ENCODE measurements at regions not wholly inside any gene's neighbourhood (a gene's known extent, or its start where the extent isn't known, plus 50 kb on each side); places are given as distances from the start of the nearest gene placed in this dataset.

DNA sequence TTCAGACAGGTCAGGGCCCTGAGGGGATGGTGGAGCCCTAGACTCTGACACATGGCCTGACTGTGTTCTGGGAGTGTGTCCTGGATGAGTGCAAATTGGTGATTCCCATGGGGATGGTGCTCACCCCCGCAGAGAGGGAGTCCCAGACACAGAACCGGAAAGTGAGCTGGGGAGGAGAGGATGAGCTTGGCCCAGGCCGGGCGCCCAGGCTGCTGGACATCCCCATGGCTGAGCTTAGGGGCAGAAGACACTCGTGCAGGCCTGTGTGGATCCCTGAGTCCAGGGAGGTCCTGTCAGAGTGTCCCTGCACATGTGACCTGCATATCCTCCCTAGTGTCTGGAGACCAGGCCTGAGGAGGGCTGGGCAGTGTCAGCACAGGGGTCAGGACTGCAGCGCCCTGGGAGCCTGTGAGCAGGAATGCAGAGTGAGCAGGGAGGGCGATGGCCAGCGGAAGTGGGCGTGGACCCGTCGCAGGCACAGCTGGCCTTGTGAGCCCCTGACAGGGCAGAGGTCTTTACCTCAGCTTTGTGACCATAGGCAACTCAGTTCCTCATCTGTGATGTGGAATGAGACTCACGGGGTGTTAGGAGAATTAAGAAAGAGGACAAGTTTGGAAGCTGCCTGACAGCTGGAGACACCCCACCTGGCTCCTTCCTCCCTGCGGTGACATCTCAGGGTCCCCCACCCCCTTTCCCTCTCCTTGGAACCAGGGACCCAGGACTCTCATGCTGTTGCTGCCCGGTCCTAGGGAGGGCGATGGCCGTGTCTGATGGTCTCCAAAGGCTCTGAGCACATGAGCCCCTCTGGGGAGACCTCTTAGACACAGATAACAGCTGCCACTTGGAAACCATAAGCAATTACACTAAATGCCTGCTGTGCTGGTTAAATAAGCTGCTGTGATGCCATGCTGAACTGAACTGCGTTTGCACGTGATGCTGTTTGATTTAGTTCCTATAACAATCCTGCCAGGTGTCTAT lies 62.6 kb upstream of the HS6ST1 start (continued):
- TF ChIP-seq, protein P1, sequence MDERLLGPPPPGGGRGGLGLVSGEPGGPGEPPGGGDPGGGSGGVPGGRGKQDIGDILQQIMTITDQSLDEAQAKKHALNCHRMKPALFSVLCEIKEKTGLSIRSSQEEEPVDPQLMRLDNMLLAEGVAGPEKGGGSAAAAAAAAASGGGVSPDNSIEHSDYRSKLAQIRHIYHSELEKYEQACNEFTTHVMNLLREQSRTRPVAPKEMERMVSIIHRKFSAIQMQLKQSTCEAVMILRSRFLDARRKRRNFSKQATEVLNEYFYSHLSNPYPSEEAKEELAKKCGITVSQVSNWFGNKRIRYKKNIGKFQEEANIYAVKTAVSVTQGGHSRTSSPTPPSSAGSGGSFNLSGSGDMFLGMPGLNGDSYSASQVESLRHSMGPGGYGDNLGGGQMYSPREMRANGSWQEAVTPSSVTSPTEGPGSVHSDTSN (CRISPR knock-in tag; IDR thresholded peaks at IDR 0.05; ENCODE audit: low read depth), result no peak
- TF ChIP-seq, protein P1 (tag; conservative IDR thresholded peaks at IDR 0.05; ENCODE audit: low read depth), result no peak
- TF ChIP-seq, protein P2, sequence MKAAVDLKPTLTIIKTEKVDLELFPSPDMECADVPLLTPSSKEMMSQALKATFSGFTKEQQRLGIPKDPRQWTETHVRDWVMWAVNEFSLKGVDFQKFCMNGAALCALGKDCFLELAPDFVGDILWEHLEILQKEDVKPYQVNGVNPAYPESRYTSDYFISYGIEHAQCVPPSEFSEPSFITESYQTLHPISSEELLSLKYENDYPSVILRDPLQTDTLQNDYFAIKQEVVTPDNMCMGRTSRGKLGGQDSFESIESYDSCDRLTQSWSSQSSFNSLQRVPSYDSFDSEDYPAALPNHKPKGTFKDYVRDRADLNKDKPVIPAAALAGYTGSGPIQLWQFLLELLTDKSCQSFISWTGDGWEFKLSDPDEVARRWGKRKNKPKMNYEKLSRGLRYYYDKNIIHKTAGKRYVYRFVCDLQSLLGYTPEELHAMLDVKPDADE (conservative IDR thresholded peaks at IDR 0.05; ENCODE audit: control insufficient read depth, low read depth, low read length), result no peak
- no peak for TF ChIP-seq RAD51 (IDR thresholded peaks at IDR 0.05; ENCODE audit: borderline replicate concordance, low read depth)

DNA sequence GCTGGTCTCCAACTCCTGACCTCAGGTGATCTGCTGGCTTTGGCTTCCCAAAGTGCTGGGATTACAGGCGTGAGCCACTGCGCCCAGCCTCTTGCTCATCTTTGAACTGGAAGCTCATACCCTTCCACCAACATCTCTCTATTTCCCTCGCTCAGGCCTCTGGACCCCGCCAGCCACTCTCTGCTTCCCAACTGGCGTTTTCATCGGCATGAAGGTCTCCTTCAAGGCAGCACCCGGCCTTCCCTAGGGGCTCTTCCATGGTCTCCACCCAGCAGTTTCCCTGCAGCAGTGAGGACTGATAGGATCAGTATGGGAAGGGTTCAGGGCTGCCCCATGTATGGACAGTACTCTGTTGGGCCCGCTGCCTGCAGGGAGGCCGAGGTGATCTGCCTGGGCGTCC lies 65.8 kb upstream of the HS6ST1 start:
- in situ Hi-C loops (cut with MboI), result no loop called here
- BruUV-seq (replicated peaks), result no TSS peak
- no peak for ATAC-seq

More for the DNA sequence above, 65.8 kb upstream of the HS6ST1 start:
- TF ChIP-seq, protein P3, sequence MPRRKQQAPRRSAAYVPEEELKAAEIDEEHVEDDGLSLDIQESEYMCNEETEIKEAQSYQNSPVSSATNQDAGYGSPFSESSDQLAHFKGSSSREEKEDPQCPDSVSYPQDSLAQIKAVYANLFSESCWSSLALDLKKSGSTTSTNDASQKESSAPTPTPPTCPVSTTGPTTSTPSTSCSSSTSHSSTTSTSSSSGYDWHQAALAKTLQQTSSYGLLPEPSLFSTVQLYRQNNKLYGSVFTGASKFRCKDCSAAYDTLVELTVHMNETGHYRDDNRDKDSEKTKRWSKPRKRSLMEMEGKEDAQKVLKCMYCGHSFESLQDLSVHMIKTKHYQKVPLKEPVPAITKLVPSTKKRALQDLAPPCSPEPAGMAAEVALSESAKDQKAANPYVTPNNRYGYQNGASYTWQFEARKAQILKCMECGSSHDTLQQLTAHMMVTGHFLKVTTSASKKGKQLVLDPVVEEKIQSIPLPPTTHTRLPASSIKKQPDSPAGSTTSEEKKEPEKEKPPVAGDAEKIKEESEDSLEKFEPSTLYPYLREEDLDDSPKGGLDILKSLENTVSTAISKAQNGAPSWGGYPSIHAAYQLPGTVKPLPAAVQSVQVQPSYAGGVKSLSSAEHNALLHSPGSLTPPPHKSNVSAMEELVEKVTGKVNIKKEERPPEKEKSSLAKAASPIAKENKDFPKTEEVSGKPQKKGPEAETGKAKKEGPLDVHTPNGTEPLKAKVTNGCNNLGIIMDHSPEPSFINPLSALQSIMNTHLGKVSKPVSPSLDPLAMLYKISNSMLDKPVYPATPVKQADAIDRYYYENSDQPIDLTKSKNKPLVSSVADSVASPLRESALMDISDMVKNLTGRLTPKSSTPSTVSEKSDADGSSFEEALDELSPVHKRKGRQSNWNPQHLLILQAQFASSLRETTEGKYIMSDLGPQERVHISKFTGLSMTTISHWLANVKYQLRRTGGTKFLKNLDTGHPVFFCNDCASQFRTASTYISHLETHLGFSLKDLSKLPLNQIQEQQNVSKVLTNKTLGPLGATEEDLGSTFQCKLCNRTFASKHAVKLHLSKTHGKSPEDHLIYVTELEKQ (CRISPR knock-in tag; IDR thresholded peaks at IDR 0.05), result no peak
- TF ChIP-seq MED1 (CRISPR knock-in tag; IDR thresholded peaks at IDR 0.05; ENCODE audit: borderline replicate concordance), result no peak
- TF ChIP-seq, protein P4, sequence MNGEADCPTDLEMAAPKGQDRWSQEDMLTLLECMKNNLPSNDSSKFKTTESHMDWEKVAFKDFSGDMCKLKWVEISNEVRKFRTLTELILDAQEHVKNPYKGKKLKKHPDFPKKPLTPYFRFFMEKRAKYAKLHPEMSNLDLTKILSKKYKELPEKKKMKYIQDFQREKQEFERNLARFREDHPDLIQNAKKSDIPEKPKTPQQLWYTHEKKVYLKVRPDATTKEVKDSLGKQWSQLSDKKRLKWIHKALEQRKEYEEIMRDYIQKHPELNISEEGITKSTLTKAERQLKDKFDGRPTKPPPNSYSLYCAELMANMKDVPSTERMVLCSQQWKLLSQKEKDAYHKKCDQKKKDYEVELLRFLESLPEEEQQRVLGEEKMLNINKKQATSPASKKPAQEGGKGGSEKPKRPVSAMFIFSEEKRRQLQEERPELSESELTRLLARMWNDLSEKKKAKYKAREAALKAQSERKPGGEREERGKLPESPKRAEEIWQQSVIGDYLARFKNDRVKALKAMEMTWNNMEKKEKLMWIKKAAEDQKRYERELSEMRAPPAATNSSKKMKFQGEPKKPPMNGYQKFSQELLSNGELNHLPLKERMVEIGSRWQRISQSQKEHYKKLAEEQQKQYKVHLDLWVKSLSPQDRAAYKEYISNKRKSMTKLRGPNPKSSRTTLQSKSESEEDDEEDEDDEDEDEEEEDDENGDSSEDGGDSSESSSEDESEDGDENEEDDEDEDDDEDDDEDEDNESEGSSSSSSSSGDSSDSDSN (IDR thresholded peaks at IDR 0.05; ENCODE audit: borderline replicate concordance in 1 of 2, low read depth in 2 of 2, low read length in 2 of 2), result no peak
- Histone ChIP-seq H2AFZ (ENCODE audit: low read depth, low read length) (no peak overlapping the region), H3K4me3 (no peak overlapping the region), H3K36me3 (ENCODE audit: control insufficient read depth, insufficient read depth, low read length) (no peaks in the 10 kb centered on the region), H3K9ac (ENCODE audit: insufficient read depth in 1 of 2, low read depth in 2 of 2, low read length in 2 of 2) (no peak overlapping the region), H3K27me3 (ENCODE audit: control insufficient read depth in 2 of 2, insufficient read depth in 2 of 2, low read length in 2 of 2) (peaks cover 22 to 77% of the 10 kb centered on the region in 2 experiments), H3K9me1 (ENCODE audit: control insufficient read depth, insufficient read depth, low read length) (no peaks in the 10 kb centered on the region), H3K27ac (ENCODE audit: extremely low read depth, low read depth, low read length) (no peak overlapping the region), H3K79me2 (ENCODE audit: control insufficient read depth, insufficient read depth, low read length) (no peaks in the 10 kb centered on the region), H3K4me2 (ENCODE audit: insufficient read depth, low read length) (no peak overlapping the region), H3K9me3 (replicated peaks; ENCODE audit: control insufficient read depth, insufficient read depth, low read depth, low read length) (no peaks in the 10 kb centered on the region), H3K4me1 (replicated peaks in 1 of 2; ENCODE audit: control insufficient read depth in 2 of 2, insufficient read depth in 2 of 2, low read length in 2 of 2) (peaks cover 0 to 8% of the 10 kb centered on the region in 2 experiments; a peak in 2 of 5 replicates), H4K20me1 (replicated peaks; ENCODE audit: control insufficient read depth, insufficient read depth, low read length) (peaks cover 2% of the 10 kb centered on the region; the same call in 1 of the 2 replicates)
- POLR2A ChIA-PET, result interaction anchor here (0.6 kb wide), 1 partner anchor 48 kb away, joined by 3 read pairs; no protein-coding TSS in a partner anchor
- FAIRE-seq (no peak), DNase-seq (ENCODE audit: extremely low read depth in 1 of 4, low spot score in 3 of 4) (no peak)
- intact Hi-C loops (cut with micrococcal nuclease), result no loop called here
- WGBS (ENCODE audit: insufficient coverage, low coverage, missing lambda C conversion rate), result 2% methylated on average over 7 of the region's 10 CpGs
- CTCF ChIA-PET (ENCODE audit: low intra/inter-chr PET ratio), result no interaction called here
